K562 (cell line): ENCODE measurements at regions not wholly inside any gene's neighbourhood (a gene's known extent, or its start where the extent isn't known, plus 50 kb on each side); places are given as distances from the start of the nearest gene placed in this dataset.

Source experiments
- ATAC-seq: fragments of 200-7000 bp; cut with Tn5 transposase; 3 replicates; pipeline ENCODE4 v1.9.1; 2020; ENCODE audit warnings: moderate library complexity
- BruUV-seq: library from RNA; stranded (reverse); fragments of 400-500 nt; replicated peaks from 2 replicates; lab custom pipeline; 2021; lab: Mats Ljungman, UMichigan
- CTCF ChIA-PET: fragments of 300-600 bp; formaldehyde crosslinking; extraction: SDS; loops from one replicate; lab custom pipeline; 2021; ENCODE audit warnings: low intra/inter-chr PET ratio; lab: Yijun Ruan, JAX
- POLR2A ChIA-PET: fragments of 300-600, 350-650 bp; sonication (Branson Sonifier 250); formaldehyde crosslinking; extraction: SDS; loops from one replicate; lab custom pipeline; 2021; ENCODE audit warnings: antibody characterized with exemption, inconsistent platforms; lab: Yijun Ruan, JAX
- DNase-seq, 4 experiments: peaks; one replicate each; pipeline versions ENCODE4 v3.0.0 to v3.0.0-alpha.2; 2011 to 2018; ENCODE audit warnings: low spot score in 3 of 4, mixed read lengths in 3 of 4; ENCODE audit errors: extremely low read depth in 1 of 4
- FAIRE-seq: peaks from 2 replicates; lab custom pipeline; 2011; peaks lifted over from hg19 to GRCh38; lab: Jason Lieb, UNC
- H2AFZ ChIP-seq: 2 replicates; pipeline ENCODE4 v1.6.0; 2011; ENCODE audit warnings: low read depth, low read length, control low read depth, inconsistent platforms
- H3K27ac ChIP-seq: fragments of 200-600 bp; 3 replicates; pipeline ENCODE4 v1.8.0; 2011; ENCODE audit warnings: low read depth, mild to moderate bottlenecking, control low read depth, inconsistent platforms, low read length, moderate library complexity, mixed read lengths; ENCODE audit errors: extremely low read depth
- H3K27me3 ChIP-seq, 2 experiments: fragments of 300-600 bp in 1 of 2; 2 replicates in 1 of 2; 3 replicates in 1 of 2; pipeline versions ENCODE4 v1.6.0 to v1.8.0; 2011; ENCODE audit warnings: inconsistent platforms in 2 of 2, low read length in 2 of 2, mild to moderate bottlenecking in 1 of 2, mixed read lengths in 1 of 2, moderate library complexity in 1 of 2; ENCODE audit not compliant: control insufficient read depth in 2 of 2, insufficient read depth in 2 of 2
- H3K36me3 ChIP-seq: fragments of 300-600 bp; 3 replicates; pipeline ENCODE4 v1.8.0; 2011; ENCODE audit warnings: mild to moderate bottlenecking, low read length, inconsistent platforms; ENCODE audit not compliant: control insufficient read depth, insufficient read depth
- H3K4me1 ChIP-seq, 2 experiments: fragments of 200-600 bp in 1 of 2; replicated peaks in 1 of 2; 2 replicates in 1 of 2; 3 replicates in 1 of 2; pipeline versions ENCODE4 v1.5.1 to v1.8.0; 2011; ENCODE audit warnings: inconsistent platforms in 2 of 2, low read length in 2 of 2, mild to moderate bottlenecking in 1 of 2, mixed read lengths in 1 of 2, moderate library complexity in 1 of 2; ENCODE audit not compliant: control insufficient read depth in 2 of 2, insufficient read depth in 2 of 2
- H3K4me2 ChIP-seq: 2 replicates; pipeline ENCODE4 v1.6.1; 2011; ENCODE audit warnings: low read length, control low read depth, inconsistent platforms, mixed read lengths; ENCODE audit not compliant: insufficient read depth
- H3K4me3 ChIP-seq: fragments of 200-600 bp; sonication (generic), shearing (Covaris generic); 2 replicates; pipeline ENCODE4 v1.5.1; 2016; ENCODE audit warnings: control low read depth, inconsistent platforms
- H3K79me2 ChIP-seq: fragments of 200-600 bp; 3 replicates; pipeline ENCODE4 v1.8.0; 2011; ENCODE audit warnings: low read length, inconsistent platforms; ENCODE audit not compliant: control insufficient read depth, insufficient read depth
- H3K9ac ChIP-seq, 2 experiments: 2 replicates each; pipeline versions ENCODE4 v1.6.0 to v1.6.1; 2011; ENCODE audit warnings: low read depth in 2 of 2, low read length in 2 of 2, control low read depth in 1 of 2, inconsistent platforms in 1 of 2, mild to moderate bottlenecking in 1 of 2, mixed read lengths in 1 of 2; ENCODE audit not compliant: insufficient read depth in 1 of 2
- H3K9me1 ChIP-seq: one replicate; pipeline ENCODE4 v1.6.0; 2011; ENCODE audit warnings: inconsistent platforms, mild to moderate bottlenecking, low read length, moderate library complexity; ENCODE audit not compliant: control insufficient read depth, insufficient read depth
- H3K9me3 ChIP-seq: replicated peaks from 2 replicates; pipeline ENCODE4 v1.5.1; 2011; ENCODE audit warnings: low read depth, low read length, inconsistent platforms; ENCODE audit not compliant: control insufficient read depth, insufficient read depth
- H4K20me1 ChIP-seq: replicated peaks from 2 replicates; pipeline ENCODE4 v1.6.1; 2011; ENCODE audit warnings: low read length, inconsistent platforms, mixed read lengths; ENCODE audit not compliant: control insufficient read depth, insufficient read depth
- HOXB6 ChIP-seq: fragments of 250-450 bp; sonication (Bioruptor Pico); IDR thresholded peaks from 2 replicates; pipeline ENCODE4 v1.5.1; 2022; ENCODE audit warnings: mild to moderate bottlenecking, borderline replicate concordance
- PCBP1 ChIP-seq: fragments of 200-400 bp; formaldehyde crosslinking; IDR thresholded peaks from 2 replicates; pipeline ENCODE4 v1.6.1; 2018; ENCODE audit warnings: mild to moderate bottlenecking, low read depth, low read length; ENCODE audit not compliant: poor library complexity, severe bottlenecking
- SP1 ChIP-seq: sonication (generic); formaldehyde crosslinking; IDR thresholded peaks from 2 replicates; pipeline ENCODE4 v1.8.1; 2022; ENCODE audit warnings: mild to moderate bottlenecking, missing genetic modification reagents
- WGBS: fragments of 100-300 bp; shearing (Covaris generic); methylation state at CpG from one replicate; pipeline ENCODE4 v1.1.6; 2016; ENCODE audit warnings: low coverage, mixed read lengths; ENCODE audit not compliant: insufficient coverage; ENCODE audit errors: missing lambda C conversion rate; 5-methylcytosine and 5-hydroxymethylcytosine counted together
- in situ Hi-C: fragments of 300-500 bp; cut with MboI; formaldehyde crosslinking; loops from 4 replicates; pipeline ENCODE4 v1.15.0; 2018; ENCODE audit warnings: inconsistent platforms, mixed read lengths
- intact Hi-C: fragments of 100-400 bp; cut with micrococcal nuclease; formaldehyde crosslinking; loops from 2 replicates; pipeline ENCODE4 v1.14.2; 2022
- TF ChIP-seq, protein P1 (sequence below): sonication (generic); formaldehyde crosslinking; IDR thresholded peaks from 2 replicates; pipeline ENCODE4 v1.4.0; 2020; ENCODE audit warnings: mild to moderate bottlenecking, missing genetic modification reagents
- TF ChIP-seq, protein P2 (sequence below): fragments of 250-450 bp; sonication (Bioruptor Pico); IDR thresholded peaks from 2 replicates; pipeline ENCODE4 v1.4.0; 2020; ENCODE audit warnings: mild to moderate bottlenecking, moderate library complexity, borderline replicate concordance

DNA sequence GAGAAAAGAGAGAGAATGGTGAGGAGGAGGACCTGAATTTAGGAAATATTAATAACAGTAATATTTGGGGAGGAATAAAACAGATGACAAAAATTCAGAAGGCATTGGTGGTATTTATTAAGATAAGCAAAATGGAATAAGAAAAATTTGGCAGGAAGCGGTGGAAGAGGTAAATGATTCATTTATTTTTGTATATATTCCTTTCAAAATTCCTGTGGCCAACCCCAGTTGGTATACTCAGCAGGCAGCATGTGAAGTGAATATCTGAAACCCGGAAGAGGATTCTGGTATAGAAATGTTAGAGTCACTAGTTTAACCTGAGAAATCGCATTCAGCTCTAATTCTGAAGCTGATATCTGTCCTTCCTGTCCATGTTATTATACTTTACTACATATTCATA is 792.0 kb downstream of the KCNJ2 start:
- Histone ChIP-seq H3K27me3 (no peaks in the 10 kb centered on the region), H3K36me3 (no peaks in the 10 kb centered on the region), H3K79me2 (no peaks in the 10 kb centered on the region), H4K20me1 (no peaks in the 10 kb centered on the region), H3K9me1 (no peaks in the 10 kb centered on the region), H3K4me2 (no peak overlapping the region), H3K4me3 (no peak overlapping the region), H3K9me3 (0 out of 2 replicates have a peak, but pooled peaks cover 1% of the 10 kb centered on the region), H2AFZ (no peak overlapping the region), H3K9ac (no peak overlapping the region), H3K27ac (no peak overlapping the region), H3K4me1 (no peaks in the 10 kb centered on the region)
- intact Hi-C loops = no loop called here
- 0% methylated on average over 3 of the region's 3 CpGs for WGBS
- BruUV-seq = no TSS peak
- CTCF ChIA-PET = no interaction called here
- ATAC-seq (no peak), FAIRE-seq (no peak), DNase-seq (no peak)
- POLR2A ChIA-PET = no interaction called here
- in situ Hi-C loops = no loop called here
- no peak for TF ChIP-seq PCBP1
- TF ChIP-seq, protein P1, sequence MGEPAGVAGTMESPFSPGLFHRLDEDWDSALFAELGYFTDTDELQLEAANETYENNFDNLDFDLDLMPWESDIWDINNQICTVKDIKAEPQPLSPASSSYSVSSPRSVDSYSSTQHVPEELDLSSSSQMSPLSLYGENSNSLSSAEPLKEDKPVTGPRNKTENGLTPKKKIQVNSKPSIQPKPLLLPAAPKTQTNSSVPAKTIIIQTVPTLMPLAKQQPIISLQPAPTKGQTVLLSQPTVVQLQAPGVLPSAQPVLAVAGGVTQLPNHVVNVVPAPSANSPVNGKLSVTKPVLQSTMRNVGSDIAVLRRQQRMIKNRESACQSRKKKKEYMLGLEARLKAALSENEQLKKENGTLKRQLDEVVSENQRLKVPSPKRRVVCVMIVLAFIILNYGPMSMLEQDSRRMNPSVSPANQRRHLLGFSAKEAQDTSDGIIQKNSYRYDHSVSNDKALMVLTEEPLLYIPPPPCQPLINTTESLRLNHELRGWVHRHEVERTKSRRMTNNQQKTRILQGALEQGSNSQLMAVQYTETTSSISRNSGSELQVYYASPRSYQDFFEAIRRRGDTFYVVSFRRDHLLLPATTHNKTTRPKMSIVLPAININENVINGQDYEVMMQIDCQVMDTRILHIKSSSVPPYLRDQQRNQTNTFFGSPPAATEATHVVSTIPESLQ (CRISPR knock-in tag) = no peak
- TF ChIP-seq HOXB6 (CRISPR knock-in tag) = no peak
- TF ChIP-seq SP1 = no peak
- TF ChIP-seq, protein P2, sequence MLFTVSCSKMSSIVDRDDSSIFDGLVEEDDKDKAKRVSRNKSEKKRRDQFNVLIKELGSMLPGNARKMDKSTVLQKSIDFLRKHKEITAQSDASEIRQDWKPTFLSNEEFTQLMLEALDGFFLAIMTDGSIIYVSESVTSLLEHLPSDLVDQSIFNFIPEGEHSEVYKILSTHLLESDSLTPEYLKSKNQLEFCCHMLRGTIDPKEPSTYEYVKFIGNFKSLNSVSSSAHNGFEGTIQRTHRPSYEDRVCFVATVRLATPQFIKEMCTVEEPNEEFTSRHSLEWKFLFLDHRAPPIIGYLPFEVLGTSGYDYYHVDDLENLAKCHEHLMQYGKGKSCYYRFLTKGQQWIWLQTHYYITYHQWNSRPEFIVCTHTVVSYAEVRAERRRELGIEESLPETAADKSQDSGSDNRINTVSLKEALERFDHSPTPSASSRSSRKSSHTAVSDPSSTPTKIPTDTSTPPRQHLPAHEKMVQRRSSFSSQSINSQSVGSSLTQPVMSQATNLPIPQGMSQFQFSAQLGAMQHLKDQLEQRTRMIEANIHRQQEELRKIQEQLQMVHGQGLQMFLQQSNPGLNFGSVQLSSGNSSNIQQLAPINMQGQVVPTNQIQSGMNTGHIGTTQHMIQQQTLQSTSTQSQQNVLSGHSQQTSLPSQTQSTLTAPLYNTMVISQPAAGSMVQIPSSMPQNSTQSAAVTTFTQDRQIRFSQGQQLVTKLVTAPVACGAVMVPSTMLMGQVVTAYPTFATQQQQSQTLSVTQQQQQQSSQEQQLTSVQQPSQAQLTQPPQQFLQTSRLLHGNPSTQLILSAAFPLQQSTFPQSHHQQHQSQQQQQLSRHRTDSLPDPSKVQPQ (CRISPR knock-in tag) = no peak
